Keratinocyte (primary cell): ENCODE measurements at regions not wholly inside any gene's neighbourhood (a gene's known extent, or its start where the extent isn't known, plus 50 kb on each side); places are given as distances from the start of the nearest gene placed in this dataset.

Experiments
- EZH2 ChIP-seq: IDR thresholded peaks from one replicate; pipeline ENCODE4 v1.6.1; 2012; ENCODE audit warnings: inconsistent platforms, mild to moderate bottlenecking, low read length, moderate library complexity
- TF ChIP-seq, protein P1 (sequence below), 3 experiments: IDR thresholded peaks in 1 of 3; conservative IDR thresholded peaks in 1 of 3; optimal IDR thresholded peaks in 1 of 3; 2 replicates in 2 of 3; 3 replicates in 1 of 3; pipeline versions ENCODE3 to v1.5.1; 2011; ENCODE audit warnings: low read length in 3 of 3, mild to moderate bottlenecking in 3 of 3, moderate library complexity in 2 of 3, control low read depth in 1 of 3, inconsistent platforms in 1 of 3; ENCODE audit not compliant: insufficient read depth in 2 of 3; ENCODE audit errors: extremely low read depth in 1 of 3

DNA sequence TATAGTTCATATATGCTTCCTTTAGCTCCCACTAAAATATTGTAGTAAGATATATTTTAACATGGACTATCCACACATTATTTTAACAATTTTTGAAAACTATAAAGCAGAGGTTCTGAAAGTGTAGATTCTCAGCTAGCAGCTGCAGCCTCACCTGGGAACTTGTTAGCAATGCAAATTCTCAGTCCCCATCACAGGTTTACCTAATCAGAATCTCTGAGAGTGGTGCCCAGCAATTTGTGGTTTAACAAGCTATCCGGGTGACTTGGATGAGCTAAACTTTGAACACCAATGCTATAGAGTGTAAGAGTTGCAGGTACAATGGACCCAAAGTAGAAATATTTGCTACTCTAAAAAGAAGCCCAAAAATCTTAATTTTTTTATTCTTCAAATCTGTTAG, 99.8 kb upstream of the MDFIC start:
- TF ChIP-seq EZH2 = no peak
- TF ChIP-seq, protein P1, sequence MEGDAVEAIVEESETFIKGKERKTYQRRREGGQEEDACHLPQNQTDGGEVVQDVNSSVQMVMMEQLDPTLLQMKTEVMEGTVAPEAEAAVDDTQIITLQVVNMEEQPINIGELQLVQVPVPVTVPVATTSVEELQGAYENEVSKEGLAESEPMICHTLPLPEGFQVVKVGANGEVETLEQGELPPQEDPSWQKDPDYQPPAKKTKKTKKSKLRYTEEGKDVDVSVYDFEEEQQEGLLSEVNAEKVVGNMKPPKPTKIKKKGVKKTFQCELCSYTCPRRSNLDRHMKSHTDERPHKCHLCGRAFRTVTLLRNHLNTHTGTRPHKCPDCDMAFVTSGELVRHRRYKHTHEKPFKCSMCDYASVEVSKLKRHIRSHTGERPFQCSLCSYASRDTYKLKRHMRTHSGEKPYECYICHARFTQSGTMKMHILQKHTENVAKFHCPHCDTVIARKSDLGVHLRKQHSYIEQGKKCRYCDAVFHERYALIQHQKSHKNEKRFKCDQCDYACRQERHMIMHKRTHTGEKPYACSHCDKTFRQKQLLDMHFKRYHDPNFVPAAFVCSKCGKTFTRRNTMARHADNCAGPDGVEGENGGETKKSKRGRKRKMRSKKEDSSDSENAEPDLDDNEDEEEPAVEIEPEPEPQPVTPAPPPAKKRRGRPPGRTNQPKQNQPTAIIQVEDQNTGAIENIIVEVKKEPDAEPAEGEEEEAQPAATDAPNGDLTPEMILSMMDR (optimal IDR thresholded peaks at IDR 0.05 in 1 of 3, IDR thresholded peaks at IDR 0.05 in 1 of 3, conservative IDR thresholded peaks at IDR 0.05 in 1 of 3; ENCODE audit: extremely low read depth in 1 of 3, insufficient read depth in 2 of 3, low read length in 3 of 3) = no peak
